SK-N-SH (cell line): ENCODE measurements at regions not wholly inside any gene's neighbourhood (a gene's known extent, or its start where the extent isn't known, plus 50 kb on each side); places are given as distances from the start of the nearest gene placed in this dataset.

Experiments used
- CTCF ChIA-PET: fragments of 300-600, 350-600 bp; formaldehyde crosslinking; extraction: SDS; loops from one replicate; lab custom pipeline; 2021; lab: Yijun Ruan, JAX
- POLR2A ChIA-PET: fragments of 350-600 bp; sonication (Branson Sonifier 250); formaldehyde crosslinking; extraction: SDS; loops from one replicate; lab custom pipeline; 2020; ENCODE audit warnings: antibody characterized with exemption, inconsistent platforms; lab: Yijun Ruan, JAX
- DNase-seq: peaks from one replicate; pipeline ENCODE4 v3.0.0; 2012
- H2AFZ ChIP-seq: fragments of 200-600 bp; sonication (generic); 2 replicates; pipeline ENCODE4 v1.8.1; 2016; ENCODE audit warnings: antibody characterized with exemption, mild to moderate bottlenecking, low read depth
- H3F3A ChIP-seq: fragments of 200-600 bp; sonication (generic); replicated peaks from 2 replicates; pipeline ENCODE3; 2016; ENCODE audit warnings: antibody characterized with exemption, mild to moderate bottlenecking; ENCODE audit not compliant: insufficient read depth
- H3K27ac ChIP-seq, 2 experiments: fragments of 200-500 bp in 1 of 2; fragments of 200-600 bp in 1 of 2; sonication (Bioruptor generic) in 1 of 2; sonication (generic), shearing (Covaris generic) in 1 of 2; 2 replicates each; pipeline versions ENCODE4 v1.5.1 to v1.6.1; 2014 to 2016; ENCODE audit warnings: low read depth in 2 of 2, inconsistent platforms in 1 of 2, low read length in 1 of 2, mild to moderate bottlenecking in 1 of 2, mixed read lengths in 1 of 2
- H3K27me3 ChIP-seq: fragments of 200-600 bp; sonication (generic), shearing (Covaris generic); 2 replicates; pipeline ENCODE4 v1.6.1; 2016; ENCODE audit warnings: mixed run types; ENCODE audit not compliant: insufficient read depth
- H3K36me3 ChIP-seq, 2 experiments: fragments of 200-500 bp in 1 of 2; fragments of 200-600 bp in 1 of 2; sonication (Bioruptor generic) in 1 of 2; sonication (generic) in 1 of 2; replicated peaks in 1 of 2; 2 replicates each; pipeline versions ENCODE3 to v1.5.1; 2014 to 2016; ENCODE audit warnings: low read length in 1 of 2, mild to moderate bottlenecking in 1 of 2; ENCODE audit not compliant: insufficient read depth in 2 of 2, control insufficient read depth in 1 of 2
- H3K4me1 ChIP-seq, 2 experiments: fragments of 200-500 bp in 1 of 2; fragments of 200-600 bp in 1 of 2; sonication (Bioruptor generic) in 1 of 2; sonication (generic), shearing (Covaris generic) in 1 of 2; 2 replicates each; pipeline versions ENCODE4 v1.5.1 to v1.6.1; 2014 to 2016; ENCODE audit warnings: low read depth in 1 of 2, low read length in 1 of 2, mixed run types in 1 of 2; ENCODE audit not compliant: insufficient read depth in 2 of 2, control insufficient read depth in 1 of 2
- H3K4me2 ChIP-seq: fragments of 200-600 bp; sonication (generic), shearing (Covaris generic); 2 replicates; pipeline ENCODE4 v1.6.1; 2017; ENCODE audit warnings: mixed run types
- H3K4me3 ChIP-seq, 2 experiments: fragments of 200-500 bp in 1 of 2; fragments of 200-600 bp in 1 of 2; sonication (Bioruptor generic) in 1 of 2; sonication (generic), shearing (Covaris generic) in 1 of 2; 2 replicates each; pipeline versions ENCODE4 v1.5.1 to v1.8.1; 2014 to 2016; ENCODE audit warnings: low read depth in 2 of 2, inconsistent platforms in 1 of 2, low read length in 1 of 2, mild to moderate bottlenecking in 1 of 2, mixed read lengths in 1 of 2, moderate library complexity in 1 of 2
- H3K79me2 ChIP-seq: fragments of 200-600 bp; sonication (generic); 2 replicates; pipeline ENCODE4 v1.8.1; 2017; ENCODE audit warnings: mild to moderate bottlenecking; ENCODE audit not compliant: insufficient read depth
- H3K9ac ChIP-seq: fragments of 200-600 bp; sonication (generic); 2 replicates; pipeline ENCODE4 v1.6.1; 2017; ENCODE audit warnings: mixed run types
- H3K9me2 ChIP-seq: fragments of 200-600 bp; sonication (generic); 2 replicates; pipeline ENCODE4 v1.6.1; 2017; ENCODE audit warnings: mixed run types
- H3K9me3 ChIP-seq: fragments of 200-600 bp; sonication (generic); 2 replicates; pipeline ENCODE4 v1.6.1; 2017; ENCODE audit warnings: mixed run types, mild to moderate bottlenecking, moderate library complexity
- H4K20me1 ChIP-seq: fragments of 200-600 bp; sonication (generic); 2 replicates; pipeline ENCODE4 v1.6.1; 2017; ENCODE audit warnings: mild to moderate bottlenecking, mixed run types; ENCODE audit not compliant: insufficient read depth
- CTCF ChIP-seq: fragments of 200-600 bp; sonication (generic); IDR thresholded peaks from 2 replicates; pipeline ENCODE4 v1.6.1; 2017; ENCODE audit warnings: antibody characterized with exemption, mild to moderate bottlenecking, moderate library complexity
- ELF1 ChIP-seq: IDR thresholded peaks from 2 replicates; pipeline ENCODE4 v1.4.0; 2012
- EZH2phosphoT487 ChIP-seq: fragments of 200-600 bp; sonication (generic); IDR thresholded peaks from 2 replicates; pipeline ENCODE4 v1.6.1; 2017; ENCODE audit warnings: low read depth, mixed run types, mild to moderate bottlenecking, antibody characterized with exemption, moderate library complexity, borderline replicate concordance
- FOSL2 ChIP-seq: IDR thresholded peaks from 2 replicates; pipeline ENCODE4 v1.4.0; 2012; ENCODE audit warnings: low read depth, mild to moderate bottlenecking, moderate library complexity, borderline replicate concordance
- FOXJ3 ChIP-seq: sonication (generic); formaldehyde crosslinking; IDR thresholded peaks from 2 replicates; pipeline ENCODE4 v1.5.1; 2020; ENCODE audit warnings: mild to moderate bottlenecking, missing genetic modification reagents
- FOXM1 ChIP-seq: IDR thresholded peaks from 2 replicates; pipeline ENCODE4 v1.4.0; 2012; ENCODE audit warnings: low read depth, mild to moderate bottlenecking
- GABPA ChIP-seq: IDR thresholded peaks from 2 replicates; pipeline ENCODE4 v1.4.0; 2012; ENCODE audit warnings: low read depth, mild to moderate bottlenecking
- IRF3 ChIP-seq: fragments of 150-350 bp; IDR thresholded peaks from 2 replicates; pipeline ENCODE4 v1.6.1; 2016; ENCODE audit warnings: mild to moderate bottlenecking, low read depth, low read length
- JUND ChIP-seq: IDR thresholded peaks from 2 replicates; pipeline ENCODE4 v1.4.0; 2012
- MAX ChIP-seq: IDR thresholded peaks from 2 replicates; pipeline ENCODE4 v1.4.0; 2012; ENCODE audit warnings: low read depth
- NFIC ChIP-seq: IDR thresholded peaks from 2 replicates; pipeline ENCODE4 v1.4.0; 2012; ENCODE audit warnings: borderline replicate concordance
- NRF1 ChIP-seq: IDR thresholded peaks from 2 replicates; pipeline ENCODE4 v1.6.1; 2012; ENCODE audit warnings: low read depth, mild to moderate bottlenecking, low read length
- PBX3 ChIP-seq: IDR thresholded peaks from 2 replicates; pipeline ENCODE4; 2012
- POLR2AphosphoS5 ChIP-seq: IDR thresholded peaks from 2 replicates; pipeline ENCODE4 v1.6.1; 2012; ENCODE audit warnings: low read depth, low read length
- RAD21 ChIP-seq: IDR thresholded peaks from 2 replicates; pipeline ENCODE4 v1.6.1; 2012; ENCODE audit warnings: mild to moderate bottlenecking, low read length
- RXRA ChIP-seq: IDR thresholded peaks from 2 replicates; pipeline ENCODE4 v1.4.0; 2012; ENCODE audit warnings: low read depth, mild to moderate bottlenecking, borderline replicate concordance
- SMC3 ChIP-seq: IDR thresholded peaks from 2 replicates; pipeline ENCODE4 v1.6.1; 2012; ENCODE audit warnings: low read depth, low read length, improper control_type of control experiment
- TAF1 ChIP-seq: IDR thresholded peaks from 2 replicates; pipeline ENCODE4 v1.6.1; 2012; ENCODE audit warnings: low read depth, mild to moderate bottlenecking, low read length, moderate library complexity, borderline replicate concordance
- TCF12 ChIP-seq: IDR thresholded peaks from 2 replicates; pipeline ENCODE4 v1.4.0; 2012
- USF1 ChIP-seq: IDR thresholded peaks from 2 replicates; pipeline ENCODE4 v1.4.0; 2012; ENCODE audit warnings: low read depth, borderline replicate concordance
- WGBS: methylation state at CpG from one replicate; pipeline ENCODE4 v1.1.6; 2017; ENCODE audit warnings: low lambda C conversion rate; 5-methylcytosine and 5-hydroxymethylcytosine counted together

GRCh38 chr13:24099490-24099889 lies 61.0 kb upstream of the SPATA13 start (continued):
- TF ChIP-seq IRF3 = no peak
- TF ChIP-seq PBX3 = no peak
- TF ChIP-seq ELF1 = no peak
- TF ChIP-seq RXRA = no peak
- TF ChIP-seq SMC3 = no peak
- TF ChIP-seq MAX = no peak

GRCh38 chr13:24100188-24100587 lies 60.3 kb upstream of the SPATA13 start:
- H3K9me2 ChIP-seq = no peaks in the 10 kb centered on the region
- ChIA-PET POLR2A (no interaction called here), CTCF (interaction anchor here (0.9 to 1.3 kb wide), 2 partner anchors 17 to 129 kb away, joined by 3 read pairs; no protein-coding TSS in a partner anchor)
- no peaks in the 10 kb centered on the region for H3F3A ChIP-seq
- H3K9me3 ChIP-seq = no peaks in the 10 kb centered on the region
- 88% methylated on average over 3 of the region's 3 CpGs for WGBS
- no peaks in the 10 kb centered on the region for H3K27me3 ChIP-seq
- H3K79me2 ChIP-seq = no peaks in the 10 kb centered on the region
- no peaks in the 10 kb centered on the region for H3K4me1 ChIP-seq
- H3K4me2 ChIP-seq = no peak overlapping the region
- no peaks in the 10 kb centered on the region for H3K36me3 ChIP-seq
- TF ChIP-seq FOSL2 = no peak
- no peak for TF ChIP-seq GABPA
- no peak for TF ChIP-seq USF1
- TF ChIP-seq FOXJ3 (CRISPR knock-in tag) = no peak
- no peak for TF ChIP-seq TCF12
- TF ChIP-seq JUND = no peak
- no peak for TF ChIP-seq MAX
- TF ChIP-seq RAD21 = no peak
- TF ChIP-seq EZH2phosphoT487 = no peak
- TF ChIP-seq IRF3 = no peak
- no peak for TF ChIP-seq RXRA
- TF ChIP-seq FOXM1 = no peak
- TF ChIP-seq SMC3 = no peak
- TF ChIP-seq PBX3 = no peak
- TF ChIP-seq NFIC = no peak
- TF ChIP-seq POLR2AphosphoS5 = no peak
- TF ChIP-seq NRF1 = no peak
- no peak for TF ChIP-seq TAF1
- no peak for TF ChIP-seq CTCF
- no peak overlapping the region for H3K27ac ChIP-seq
- no peak overlapping the region for H3K9ac ChIP-seq
- H2AFZ ChIP-seq = no peak overlapping the region
- no peaks in the 10 kb centered on the region for H4K20me1 ChIP-seq
- no peak for DNase-seq
- H3K4me3 ChIP-seq = no peak overlapping the region
